ENCODE measurements at regions not wholly inside any gene's neighbourhood (a gene's known extent, or its start where the extent isn't known, plus 50 kb on each side); places are given as distances from the start of the nearest gene placed in this dataset.
A peak's percentile ranks its signal among the peaks of the same experiment; 100 is the strongest.

DNA sequence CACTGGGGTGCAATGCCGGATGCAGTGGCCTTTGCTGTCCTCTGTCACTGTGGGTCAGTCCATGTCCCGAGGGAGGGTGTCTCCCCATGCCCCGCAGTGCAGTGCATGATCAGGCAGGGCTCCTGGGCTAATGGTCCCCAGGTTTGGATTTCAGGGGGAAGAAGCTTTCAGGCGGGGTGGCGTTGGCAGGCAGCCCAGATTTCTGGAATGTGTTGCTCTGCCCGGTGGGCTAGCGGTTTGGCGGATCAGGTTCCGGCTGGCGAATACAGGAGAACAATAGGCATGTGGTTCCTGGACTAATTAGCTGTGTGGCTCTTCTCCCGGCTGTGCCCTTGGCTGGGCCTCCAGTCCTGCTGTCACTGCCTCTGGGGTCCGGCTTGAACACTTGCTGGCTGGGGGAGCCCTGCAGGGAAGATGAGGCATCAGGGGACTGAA, 141.3 kb downstream of the FGF9 start (continued):
- TF ChIP-seq, protein P1, sequence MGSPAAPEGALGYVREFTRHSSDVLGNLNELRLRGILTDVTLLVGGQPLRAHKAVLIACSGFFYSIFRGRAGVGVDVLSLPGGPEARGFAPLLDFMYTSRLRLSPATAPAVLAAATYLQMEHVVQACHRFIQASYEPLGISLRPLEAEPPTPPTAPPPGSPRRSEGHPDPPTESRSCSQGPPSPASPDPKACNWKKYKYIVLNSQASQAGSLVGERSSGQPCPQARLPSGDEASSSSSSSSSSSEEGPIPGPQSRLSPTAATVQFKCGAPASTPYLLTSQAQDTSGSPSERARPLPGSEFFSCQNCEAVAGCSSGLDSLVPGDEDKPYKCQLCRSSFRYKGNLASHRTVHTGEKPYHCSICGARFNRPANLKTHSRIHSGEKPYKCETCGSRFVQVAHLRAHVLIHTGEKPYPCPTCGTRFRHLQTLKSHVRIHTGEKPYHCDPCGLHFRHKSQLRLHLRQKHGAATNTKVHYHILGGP (tag by site-specific recombination; IDR thresholded peaks at IDR 0.05) = no peak
- peak; percentile 75; the same call in 1 of the 2 replicates for TF ChIP-seq SP7 (tag by site-specific recombination; IDR thresholded peaks at IDR 0.05)
- TF ChIP-seq, protein P2, sequence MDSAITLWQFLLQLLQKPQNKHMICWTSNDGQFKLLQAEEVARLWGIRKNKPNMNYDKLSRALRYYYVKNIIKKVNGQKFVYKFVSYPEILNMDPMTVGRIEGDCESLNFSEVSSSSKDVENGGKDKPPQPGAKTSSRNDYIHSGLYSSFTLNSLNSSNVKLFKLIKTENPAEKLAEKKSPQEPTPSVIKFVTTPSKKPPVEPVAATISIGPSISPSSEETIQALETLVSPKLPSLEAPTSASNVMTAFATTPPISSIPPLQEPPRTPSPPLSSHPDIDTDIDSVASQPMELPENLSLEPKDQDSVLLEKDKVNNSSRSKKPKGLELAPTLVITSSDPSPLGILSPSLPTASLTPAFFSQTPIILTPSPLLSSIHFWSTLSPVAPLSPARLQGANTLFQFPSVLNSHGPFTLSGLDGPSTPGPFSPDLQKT (IDR thresholded peaks at IDR 0.05; ENCODE audit: borderline replicate concordance, low read depth, low read length) = no peak
- no peak for TF ChIP-seq YY2 (tag by site-specific recombination; IDR thresholded peaks at IDR 0.05)
- no peak for TF ChIP-seq INSM2 (tag by site-specific recombination; IDR thresholded peaks at IDR 0.05)
- no peak for TF ChIP-seq ZNF518A (tag by site-specific recombination; conservative IDR thresholded peaks at IDR 0.05; ENCODE audit: low read depth)
- no peak for TF ChIP-seq ZNF621 (tag by site-specific recombination; IDR thresholded peaks at IDR 0.05)
- no peak for TF ChIP-seq ZNF114 (tag by site-specific recombination; IDR thresholded peaks at IDR 0.05)
- no peak for TF ChIP-seq ZNF133 (tag by site-specific recombination; IDR thresholded peaks at IDR 0.05)
- TF ChIP-seq, protein P3, sequence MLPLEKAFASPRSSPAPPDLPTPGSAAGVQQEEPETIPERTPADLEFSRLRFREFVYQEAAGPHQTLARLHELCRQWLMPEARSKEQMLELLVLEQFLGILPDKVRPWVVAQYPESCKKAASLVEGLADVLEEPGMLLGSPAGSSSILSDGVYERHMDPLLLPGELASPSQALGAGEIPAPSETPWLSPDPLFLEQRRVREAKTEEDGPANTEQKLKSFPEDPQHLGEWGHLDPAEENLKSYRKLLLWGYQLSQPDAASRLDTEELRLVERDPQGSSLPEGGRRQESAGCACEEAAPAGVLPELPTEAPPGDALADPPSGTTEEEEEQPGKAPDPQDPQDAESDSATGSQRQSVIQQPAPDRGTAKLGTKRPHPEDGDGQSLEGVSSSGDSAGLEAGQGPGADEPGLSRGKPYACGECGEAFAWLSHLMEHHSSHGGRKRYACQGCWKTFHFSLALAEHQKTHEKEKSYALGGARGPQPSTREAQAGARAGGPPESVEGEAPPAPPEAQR (tag by site-specific recombination; IDR thresholded peaks at IDR 0.05) = no peak
- 0 out of 2 replicates have a peak, but pooled peaks have one; percentile 33 for TF ChIP-seq SCRT2 (tag by site-specific recombination; IDR thresholded peaks at IDR 0.05)
- no peak for TF ChIP-seq PRDM1 (tag by site-specific recombination; IDR thresholded peaks at IDR 0.05)
- no peak for TF ChIP-seq ZNF561 (tag by site-specific recombination; IDR thresholded peaks at IDR 0.05; ENCODE audit: borderline replicate concordance)
- TF ChIP-seq ZNF10 (tag by site-specific recombination; IDR thresholded peaks at IDR 0.05) = no peak
- no peak for TF ChIP-seq ZNF776 (tag by site-specific recombination; IDR thresholded peaks at IDR 0.05; ENCODE audit: borderline replicate concordance)
- TF ChIP-seq ZNF341 (tag by site-specific recombination; IDR thresholded peaks at IDR 0.05; ENCODE audit: low read depth) = peak; percentile 96
- TF ChIP-seq KLF8 (tag by site-specific recombination; IDR thresholded peaks at IDR 0.05) = peak; percentile 33; the same call in 1 of the 2 replicates
- peak; percentile 50; the same call in 1 of the 2 replicates for TF ChIP-seq ZNF660 (tag by site-specific recombination; IDR thresholded peaks at IDR 0.05)
- TF ChIP-seq ZNF530 (tag by site-specific recombination; IDR thresholded peaks at IDR 0.05; ENCODE audit: low read depth) = no peak
- no peak for TF ChIP-seq KLF16 (tag by site-specific recombination; IDR thresholded peaks at IDR 0.05)
- TF ChIP-seq, protein P4, sequence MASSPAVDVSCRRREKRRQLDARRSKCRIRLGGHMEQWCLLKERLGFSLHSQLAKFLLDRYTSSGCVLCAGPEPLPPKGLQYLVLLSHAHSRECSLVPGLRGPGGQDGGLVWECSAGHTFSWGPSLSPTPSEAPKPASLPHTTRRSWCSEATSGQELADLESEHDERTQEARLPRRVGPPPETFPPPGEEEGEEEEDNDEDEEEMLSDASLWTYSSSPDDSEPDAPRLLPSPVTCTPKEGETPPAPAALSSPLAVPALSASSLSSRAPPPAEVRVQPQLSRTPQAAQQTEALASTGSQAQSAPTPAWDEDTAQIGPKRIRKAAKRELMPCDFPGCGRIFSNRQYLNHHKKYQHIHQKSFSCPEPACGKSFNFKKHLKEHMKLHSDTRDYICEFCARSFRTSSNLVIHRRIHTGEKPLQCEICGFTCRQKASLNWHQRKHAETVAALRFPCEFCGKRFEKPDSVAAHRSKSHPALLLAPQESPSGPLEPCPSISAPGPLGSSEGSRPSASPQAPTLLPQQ (tag by site-specific recombination; IDR thresholded peaks at IDR 0.05) = 0 out of 2 replicates have a peak, but pooled peaks have one; percentile 32
- no peak for TF ChIP-seq ZNF112 (tag by site-specific recombination; IDR thresholded peaks at IDR 0.05)
- TF ChIP-seq ZNF626 (tag by site-specific recombination; IDR thresholded peaks at IDR 0.05) = no peak
- peak; percentile 35; the same call in 1 of the 2 replicates for TF ChIP-seq ZFP69B (tag by site-specific recombination; IDR thresholded peaks at IDR 0.05)
- TF ChIP-seq PRDM10 (tag by site-specific recombination; IDR thresholded peaks at IDR 0.05) = peak; percentile 89
